ENCODE measurements at regions not wholly inside any gene's neighbourhood (a gene's known extent, or its start where the extent isn't known, plus 50 kb on each side); places are given as distances from the start of the nearest gene placed in this dataset.

- no peak for TF ChIP-seq EZH2 (IDR thresholded peaks at IDR 0.05; ENCODE audit: borderline replicate concordance, insufficient read depth, low read length, poor library complexity, severe bottlenecking)
- TF ChIP-seq, protein P1, sequence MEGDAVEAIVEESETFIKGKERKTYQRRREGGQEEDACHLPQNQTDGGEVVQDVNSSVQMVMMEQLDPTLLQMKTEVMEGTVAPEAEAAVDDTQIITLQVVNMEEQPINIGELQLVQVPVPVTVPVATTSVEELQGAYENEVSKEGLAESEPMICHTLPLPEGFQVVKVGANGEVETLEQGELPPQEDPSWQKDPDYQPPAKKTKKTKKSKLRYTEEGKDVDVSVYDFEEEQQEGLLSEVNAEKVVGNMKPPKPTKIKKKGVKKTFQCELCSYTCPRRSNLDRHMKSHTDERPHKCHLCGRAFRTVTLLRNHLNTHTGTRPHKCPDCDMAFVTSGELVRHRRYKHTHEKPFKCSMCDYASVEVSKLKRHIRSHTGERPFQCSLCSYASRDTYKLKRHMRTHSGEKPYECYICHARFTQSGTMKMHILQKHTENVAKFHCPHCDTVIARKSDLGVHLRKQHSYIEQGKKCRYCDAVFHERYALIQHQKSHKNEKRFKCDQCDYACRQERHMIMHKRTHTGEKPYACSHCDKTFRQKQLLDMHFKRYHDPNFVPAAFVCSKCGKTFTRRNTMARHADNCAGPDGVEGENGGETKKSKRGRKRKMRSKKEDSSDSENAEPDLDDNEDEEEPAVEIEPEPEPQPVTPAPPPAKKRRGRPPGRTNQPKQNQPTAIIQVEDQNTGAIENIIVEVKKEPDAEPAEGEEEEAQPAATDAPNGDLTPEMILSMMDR (IDR thresholded peaks at IDR 0.05; ENCODE audit: poor library complexity, severe bottlenecking) = no peak
- TF ChIP-seq EP300 (conservative IDR thresholded peaks at IDR 0.05; ENCODE audit: poor library complexity, severe bottlenecking) = no peak
- no peak for TF ChIP-seq RAD21 (conservative IDR thresholded peaks at IDR 0.05)
- no peak for TF ChIP-seq TAF1 (IDR thresholded peaks at IDR 0.05; ENCODE audit: low read depth)
- TF ChIP-seq, protein P2, sequence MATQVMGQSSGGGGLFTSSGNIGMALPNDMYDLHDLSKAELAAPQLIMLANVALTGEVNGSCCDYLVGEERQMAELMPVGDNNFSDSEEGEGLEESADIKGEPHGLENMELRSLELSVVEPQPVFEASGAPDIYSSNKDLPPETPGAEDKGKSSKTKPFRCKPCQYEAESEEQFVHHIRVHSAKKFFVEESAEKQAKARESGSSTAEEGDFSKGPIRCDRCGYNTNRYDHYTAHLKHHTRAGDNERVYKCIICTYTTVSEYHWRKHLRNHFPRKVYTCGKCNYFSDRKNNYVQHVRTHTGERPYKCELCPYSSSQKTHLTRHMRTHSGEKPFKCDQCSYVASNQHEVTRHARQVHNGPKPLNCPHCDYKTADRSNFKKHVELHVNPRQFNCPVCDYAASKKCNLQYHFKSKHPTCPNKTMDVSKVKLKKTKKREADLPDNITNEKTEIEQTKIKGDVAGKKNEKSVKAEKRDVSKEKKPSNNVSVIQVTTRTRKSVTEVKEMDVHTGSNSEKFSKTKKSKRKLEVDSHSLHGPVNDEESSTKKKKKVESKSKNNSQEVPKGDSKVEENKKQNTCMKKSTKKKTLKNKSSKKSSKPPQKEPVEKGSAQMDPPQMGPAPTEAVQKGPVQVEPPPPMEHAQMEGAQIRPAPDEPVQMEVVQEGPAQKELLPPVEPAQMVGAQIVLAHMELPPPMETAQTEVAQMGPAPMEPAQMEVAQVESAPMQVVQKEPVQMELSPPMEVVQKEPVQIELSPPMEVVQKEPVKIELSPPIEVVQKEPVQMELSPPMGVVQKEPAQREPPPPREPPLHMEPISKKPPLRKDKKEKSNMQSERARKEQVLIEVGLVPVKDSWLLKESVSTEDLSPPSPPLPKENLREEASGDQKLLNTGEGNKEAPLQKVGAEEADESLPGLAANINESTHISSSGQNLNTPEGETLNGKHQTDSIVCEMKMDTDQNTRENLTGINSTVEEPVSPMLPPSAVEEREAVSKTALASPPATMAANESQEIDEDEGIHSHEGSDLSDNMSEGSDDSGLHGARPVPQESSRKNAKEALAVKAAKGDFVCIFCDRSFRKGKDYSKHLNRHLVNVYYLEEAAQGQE (IDR thresholded peaks at IDR 0.05; ENCODE audit: borderline replicate concordance) = no peak
- TF ChIP-seq POLR2AphosphoS5 (IDR thresholded peaks at IDR 0.05) = no peak
Measured at GRCh38 chr13:73983109-73983508, 151.1 kb downstream of the KLF12 start.

Measured in neural cell (in vitro differentiated cells).